Esophagus squamous epithelium (tissue), 5 donors: ENCODE measurements at regions not wholly inside any gene's neighbourhood (a gene's known extent, or its start where the extent isn't known, plus 50 kb on each side); places are given as distances from the start of the nearest gene placed in this dataset.

Source experiments
- DNase-seq: peaks from one replicate; lab custom pipeline; 2025; lab: John Stamatoyannopoulos, UW
- H3K27ac ChIP-seq, 4 donors: fragments of 200-600 bp; sonication (generic); one replicate each; pipeline ENCODE4 v1.5.1; 2016 to 2019; ENCODE audit warnings: mild to moderate bottlenecking in 1 of 4
- H3K27me3 ChIP-seq, 4 donors: fragments of 200-600 bp; sonication (generic); 1 replicate in 3 of 4; 2 replicates in 1 of 4; pipeline versions ENCODE4 v1.5.1 to v1.6.0; 2017 to 2021; ENCODE audit warnings: antibody characterized with exemption in 1 of 4
- H3K36me3 ChIP-seq, 3 donors: fragments of 200-600 bp; sonication (generic); one replicate each; pipeline ENCODE4 v1.5.1; 2016 to 2019
- H3K4me1 ChIP-seq, 3 donors: fragments of 200-600 bp; sonication (generic); one replicate each; pipeline ENCODE4 v1.5.1; 2017 to 2019
- H3K4me3 ChIP-seq, 4 donors: fragments of 200-600 bp; sonication (generic); 1 replicate in 3 of 4; 2 replicates in 1 of 4; pipeline ENCODE4 v1.5.1; 2016 to 2019; ENCODE audit warnings: mild to moderate bottlenecking in 2 of 4, moderate library complexity in 1 of 4
- H3K9me3 ChIP-seq, 3 donors: fragments of 200-600 bp; sonication (generic); one replicate each; pipeline ENCODE4 v1.5.1; 2016 to 2019
- CTCF ChIP-seq, 6 experiments: fragments of 450-650 bp in 4 of 6; fragments of 200-600 bp in 2 of 6; sonication (generic) in 2 of 6; IDR thresholded peaks; one replicate each; pipeline ENCODE4 v1.5.1; 2016 to 2019; ENCODE audit warnings: antibody characterized with exemption in 6 of 6, mild to moderate bottlenecking in 4 of 6, moderate library complexity in 4 of 6
- POLR2A ChIP-seq, 4 donors: fragments of 450-650 bp; IDR thresholded peaks; one replicate each; pipeline ENCODE4 v1.6.1; 2017; ENCODE audit warnings: antibody characterized with exemption in 4 of 4, mild to moderate bottlenecking in 4 of 4, moderate library complexity in 3 of 4
- WGBS, 2 donors: methylation state at CpG; one replicate each; pipeline ENCODE4 v1.1.5; 2018; 5-methylcytosine and 5-hydroxymethylcytosine counted together
- intact Hi-C: fragments of 100-400 bp; cut with DNase I; formaldehyde crosslinking; loops from one replicate; pipeline ENCODE4 v1.15.0; 2022
- donor health status: DM: yes; HTN: yes; CAD: no.

- intact Hi-C loops: no loop called here
- Histone ChIP-seq H3K27ac (no peak overlapping the region), H3K4me1 (no peaks in the 10 kb centered on the region), H3K4me3 (no peak overlapping the region), H3K36me3 (no peaks in the 10 kb centered on the region), H3K9me3 (no peaks in the 10 kb centered on the region), H3K27me3 (no peaks in the 10 kb centered on the region)
- DNase-seq: no peak
- TF ChIP-seq CTCF (IDR thresholded peaks at IDR 0.05): no peak
- TF ChIP-seq POLR2A (IDR thresholded peaks at IDR 0.05): no peak
- 45% methylated on average over 3 to 4 of the region's 4 CpGs for WGBS, 2 donors
Measured at GRCh38 chrX:151510203-151510602, 53.3 kb upstream of the PASD1 start.

DNA sequence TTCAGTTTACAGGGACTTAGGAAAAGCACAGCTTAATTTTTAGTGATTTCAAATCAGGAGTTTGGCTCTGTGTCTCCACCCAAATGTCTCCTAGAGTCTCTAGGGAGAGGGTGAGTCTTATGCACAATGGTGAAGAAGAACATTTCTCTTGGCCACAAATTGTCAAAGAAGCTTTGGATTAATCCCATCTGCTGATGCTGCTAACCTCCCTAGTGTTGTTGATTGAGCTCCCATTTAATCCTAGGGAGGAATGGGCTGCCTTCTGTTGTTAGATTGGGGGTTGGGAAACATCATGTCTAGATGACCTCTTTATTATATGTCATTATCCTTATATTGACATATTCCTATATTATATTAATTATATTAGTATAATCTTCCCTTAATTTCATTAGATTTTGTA lies 50.0 kb upstream of the PASD1 start:
- intact Hi-C loops: no loop called here
- TF ChIP-seq POLR2A (IDR thresholded peaks at IDR 0.05) (no peak), CTCF (IDR thresholded peaks at IDR 0.05) (no peak)
- Histone ChIP-seq H3K4me3 (no peak overlapping the region), H3K27me3 (no peaks in the 10 kb centered on the region), H3K4me1 (no peaks in the 10 kb centered on the region), H3K36me3 (no peaks in the 10 kb centered on the region), H3K27ac (no peak overlapping the region), H3K9me3 (no peaks in the 10 kb centered on the region)
- no peak for DNase-seq
